SK-N-SH treated with all-trans-retinoic acid at 6 μM for 48 hours (cell line): ENCODE measurements at regions not wholly inside any gene's neighbourhood (a gene's known extent, or its start where the extent isn't known, plus 50 kb on each side); places are given as distances from the start of the nearest gene placed in this dataset.

Experiments
- ARNTL ChIP-seq: fragments of 450-650 bp; formaldehyde crosslinking; IDR thresholded peaks from 2 replicates; pipeline ENCODE4 v1.5.0; 2020; ENCODE audit warnings: low read depth, mild to moderate bottlenecking, moderate library complexity, borderline replicate concordance
- OSR1 ChIP-seq: fragments of 250-450 bp; sonication (Bioruptor Pico); IDR thresholded peaks from 2 replicates; pipeline ENCODE4 v1.8.0; 2022; ENCODE audit warnings: moderate library complexity, mild to moderate bottlenecking, inconsistent platforms
- ZC3H10 ChIP-seq: fragments of 250-450 bp; sonication (Bioruptor Pico); IDR thresholded peaks from 2 replicates; pipeline ENCODE4 v1.5.1; 2021; ENCODE audit warnings: mild to moderate bottlenecking, moderate library complexity
- ZFP3 ChIP-seq: fragments of 250-450 bp; sonication (Bioruptor Pico); IDR thresholded peaks from 2 replicates; pipeline ENCODE4 v1.5.0; 2020; ENCODE audit warnings: mild to moderate bottlenecking, moderate library complexity
- ZFP30 ChIP-seq: fragments of 450-650 bp; formaldehyde crosslinking; IDR thresholded peaks from 2 replicates; pipeline ENCODE4 v1.5.0; 2022; ENCODE audit warnings: mild to moderate bottlenecking, moderate library complexity
- TF ChIP-seq, protein P1 (sequence below): fragments of 250-450 bp; sonication (Bioruptor Pico); IDR thresholded peaks from 2 replicates; pipeline ENCODE4 v1.5.1; 2020; ENCODE audit warnings: low read depth, mild to moderate bottlenecking, moderate library complexity
- TF ChIP-seq, protein P2 (sequence below): fragments of 250-450 bp; sonication (Bioruptor Pico); IDR thresholded peaks from 2 replicates; pipeline ENCODE4 v1.8.0; 2020; ENCODE audit warnings: mild to moderate bottlenecking, moderate library complexity, borderline replicate concordance
- TF ChIP-seq, protein P3 (sequence below): fragments of 250-450 bp; sonication (Bioruptor Pico); IDR thresholded peaks from 2 replicates; pipeline ENCODE4 v1.5.1; 2021; ENCODE audit warnings: mild to moderate bottlenecking, moderate library complexity
- TF ChIP-seq, protein P4 (sequence below): fragments of 250-450 bp; sonication (Bioruptor Pico); IDR thresholded peaks from 2 replicates; pipeline ENCODE4 v1.8.0; 2021; ENCODE audit warnings: low read depth, mild to moderate bottlenecking, moderate library complexity, borderline replicate concordance

DNA sequence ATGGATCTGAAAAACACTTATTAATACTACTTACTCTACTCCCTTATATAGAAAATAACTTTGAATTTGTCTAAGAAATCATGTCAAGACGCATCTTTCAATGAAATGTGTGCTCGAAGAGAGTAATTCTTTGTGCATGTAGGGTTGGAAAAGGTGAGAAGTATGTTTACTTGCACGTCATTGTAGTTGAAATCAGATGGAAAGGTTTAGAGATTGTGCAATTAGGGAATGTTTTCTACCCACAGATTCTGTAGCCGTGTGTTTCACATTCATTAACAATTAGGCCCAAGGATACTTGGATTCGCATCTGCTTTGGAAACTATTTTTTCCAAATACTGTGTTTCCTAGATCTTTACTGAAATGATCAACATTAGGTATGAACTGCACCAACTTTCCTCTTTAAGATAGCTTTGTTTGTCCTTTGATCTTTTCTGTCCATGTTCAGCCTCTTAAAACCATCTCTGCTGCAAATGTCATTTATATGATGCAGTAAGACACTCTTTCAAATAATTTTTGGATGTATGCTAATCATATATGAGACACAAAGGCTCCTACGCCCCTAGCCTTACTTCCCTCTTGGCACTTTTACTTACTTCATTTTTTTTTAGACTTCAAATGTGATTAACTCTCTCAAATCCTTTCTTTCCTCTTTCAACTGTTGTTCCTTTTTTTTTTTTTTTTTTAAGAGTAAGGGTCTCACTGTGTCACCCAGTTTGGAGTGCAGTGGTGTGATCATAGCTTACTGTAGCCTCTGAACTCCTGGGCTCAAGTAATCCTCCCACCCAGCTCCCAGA is 58.0 kb upstream of the PSMA6 start:
- TF ChIP-seq ZFP3 (CRISPR knock-in tag) (no peak), ZFP30 (CRISPR knock-in tag) (no peak), OSR1 (CRISPR knock-in tag) (no peak), ARNTL (CRISPR knock-in tag) (no peak), ZC3H10 (no peak)
- TF ChIP-seq, protein P1, sequence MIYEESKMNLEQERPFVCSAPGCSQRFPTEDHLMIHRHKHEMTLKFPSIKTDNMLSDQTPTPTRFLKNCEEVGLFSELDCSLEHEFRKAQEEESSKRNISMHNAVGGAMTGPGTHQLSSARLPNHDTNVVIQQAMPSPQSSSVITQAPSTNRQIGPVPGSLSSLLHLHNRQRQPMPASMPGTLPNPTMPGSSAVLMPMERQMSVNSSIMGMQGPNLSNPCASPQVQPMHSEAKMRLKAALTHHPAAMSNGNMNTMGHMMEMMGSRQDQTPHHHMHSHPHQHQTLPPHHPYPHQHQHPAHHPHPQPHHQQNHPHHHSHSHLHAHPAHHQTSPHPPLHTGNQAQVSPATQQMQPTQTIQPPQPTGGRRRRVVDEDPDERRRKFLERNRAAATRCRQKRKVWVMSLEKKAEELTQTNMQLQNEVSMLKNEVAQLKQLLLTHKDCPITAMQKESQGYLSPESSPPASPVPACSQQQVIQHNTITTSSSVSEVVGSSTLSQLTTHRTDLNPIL: no peak
- TF ChIP-seq, protein P2, sequence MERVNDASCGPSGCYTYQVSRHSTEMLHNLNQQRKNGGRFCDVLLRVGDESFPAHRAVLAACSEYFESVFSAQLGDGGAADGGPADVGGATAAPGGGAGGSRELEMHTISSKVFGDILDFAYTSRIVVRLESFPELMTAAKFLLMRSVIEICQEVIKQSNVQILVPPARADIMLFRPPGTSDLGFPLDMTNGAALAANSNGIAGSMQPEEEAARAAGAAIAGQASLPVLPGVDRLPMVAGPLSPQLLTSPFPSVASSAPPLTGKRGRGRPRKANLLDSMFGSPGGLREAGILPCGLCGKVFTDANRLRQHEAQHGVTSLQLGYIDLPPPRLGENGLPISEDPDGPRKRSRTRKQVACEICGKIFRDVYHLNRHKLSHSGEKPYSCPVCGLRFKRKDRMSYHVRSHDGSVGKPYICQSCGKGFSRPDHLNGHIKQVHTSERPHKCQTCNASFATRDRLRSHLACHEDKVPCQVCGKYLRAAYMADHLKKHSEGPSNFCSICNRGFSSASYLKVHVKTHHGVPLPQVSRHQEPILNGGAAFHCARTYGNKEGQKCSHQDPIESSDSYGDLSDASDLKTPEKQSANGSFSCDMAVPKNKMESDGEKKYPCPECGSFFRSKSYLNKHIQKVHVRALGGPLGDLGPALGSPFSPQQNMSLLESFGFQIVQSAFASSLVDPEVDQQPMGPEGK (CRISPR knock-in tag): no peak
- TF ChIP-seq, protein P3, sequence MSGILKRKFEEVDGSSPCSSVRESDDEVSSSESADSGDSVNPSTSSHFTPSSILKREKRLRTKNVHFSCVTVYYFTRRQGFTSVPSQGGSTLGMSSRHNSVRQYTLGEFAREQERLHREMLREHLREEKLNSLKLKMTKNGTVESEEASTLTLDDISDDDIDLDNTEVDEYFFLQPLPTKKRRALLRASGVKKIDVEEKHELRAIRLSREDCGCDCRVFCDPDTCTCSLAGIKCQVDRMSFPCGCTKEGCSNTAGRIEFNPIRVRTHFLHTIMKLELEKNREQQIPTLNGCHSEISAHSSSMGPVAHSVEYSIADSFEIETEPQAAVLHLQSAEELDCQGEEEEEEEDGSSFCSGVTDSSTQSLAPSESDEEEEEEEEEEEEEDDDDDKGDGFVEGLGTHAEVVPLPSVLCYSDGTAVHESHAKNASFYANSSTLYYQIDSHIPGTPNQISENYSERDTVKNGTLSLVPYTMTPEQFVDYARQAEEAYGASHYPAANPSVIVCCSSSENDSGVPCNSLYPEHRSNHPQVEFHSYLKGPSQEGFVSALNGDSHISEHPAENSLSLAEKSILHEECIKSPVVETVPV (CRISPR knock-in tag): no peak
- TF ChIP-seq, protein P4, sequence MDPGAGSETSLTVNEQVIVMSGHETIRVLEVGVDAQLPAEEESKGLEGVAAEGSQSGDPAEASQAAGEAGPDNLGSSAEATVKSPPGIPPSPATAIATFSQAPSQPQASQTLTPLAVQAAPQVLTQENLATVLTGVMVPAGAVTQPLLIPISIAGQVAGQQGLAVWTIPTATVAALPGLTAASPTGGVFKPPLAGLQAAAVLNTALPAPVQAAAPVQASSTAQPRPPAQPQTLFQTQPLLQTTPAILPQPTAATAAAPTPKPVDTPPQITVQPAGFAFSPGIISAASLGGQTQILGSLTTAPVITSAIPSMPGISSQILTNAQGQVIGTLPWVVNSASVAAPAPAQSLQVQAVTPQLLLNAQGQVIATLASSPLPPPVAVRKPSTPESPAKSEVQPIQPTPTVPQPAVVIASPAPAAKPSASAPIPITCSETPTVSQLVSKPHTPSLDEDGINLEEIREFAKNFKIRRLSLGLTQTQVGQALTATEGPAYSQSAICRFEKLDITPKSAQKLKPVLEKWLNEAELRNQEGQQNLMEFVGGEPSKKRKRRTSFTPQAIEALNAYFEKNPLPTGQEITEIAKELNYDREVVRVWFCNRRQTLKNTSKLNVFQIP (CRISPR knock-in tag): no peak
